Fibroblast of upper back skin (primary cell): ENCODE measurements at regions not wholly inside any gene's neighbourhood (a gene's known extent, or its start where the extent isn't known, plus 50 kb on each side); places are given as distances from the start of the nearest gene placed in this dataset.
A peak's percentile ranks its signal among the peaks of the same experiment; 100 is the strongest.

Experiments
- DNase-seq: peaks from one replicate; pipeline ENCODE4 v3.0.0-alpha.2; 2013

GRCh38 chr11:26201411-26201810 is 130.5 kb upstream of the ANO3 start:
- DNase-seq = peak; percentile 72

- no peak for DNase-seq
These were observed 129.2 kb upstream of the ANO3 start for GRCh38 chr11:26202754-26203153.

GRCh38 chr11:26204101-26204500 is 127.8 kb upstream of the ANO3 start:
- no peak for DNase-seq

GRCh38 chr11:26204839-26205238 is 127.1 kb upstream of the ANO3 start:
- no peak for DNase-seq

- no peak for DNase-seq
These were observed 112.5 kb upstream of the ANO3 start for GRCh38 chr11:26219183-26220117.

GRCh38 chr11:26225646-26226045 is 106.3 kb upstream of the ANO3 start:
- DNase-seq = no peak

- peak; percentile 87 for DNase-seq
These were observed 104.6 kb upstream of the ANO3 start for GRCh38 chr11:26227301-26227746.

GRCh38 chr11:26227883-26228502 is 103.9 kb upstream of the ANO3 start:
- DNase-seq = no peak

- DNase-seq = no peak
These were observed 103.2 kb upstream of the ANO3 start for GRCh38 chr11:26228778-26229177.

- peak; percentile 88 for DNase-seq
These were observed 102.7 kb upstream of the ANO3 start for GRCh38 chr11:26229257-26229656.

- DNase-seq = peak; percentile 56
These were observed 101.9 kb upstream of the ANO3 start for GRCh38 chr11:26229981-26230380.

- peak; percentile 93 for DNase-seq
These were observed 100.7 kb upstream of the ANO3 start for GRCh38 chr11:26231252-26231661.

GRCh38 chr11:26234451-26234850 is 97.5 kb upstream of the ANO3 start:
- DNase-seq = peak; percentile 53

GRCh38 chr11:26243426-26243825 is 88.5 kb upstream of the ANO3 start:
- peak; percentile 34 for DNase-seq

GRCh38 chr11:26244207-26244606 is 87.7 kb upstream of the ANO3 start:
- DNase-seq = no peak

GRCh38 chr11:26245046-26245445 is 86.9 kb upstream of the ANO3 start:
- peak; percentile 45 for DNase-seq

GRCh38 chr11:26247340-26247739 is 84.6 kb upstream of the ANO3 start:
- DNase-seq = peak; percentile 86

GRCh38 chr11:26248661-26249060 is 83.3 kb upstream of the ANO3 start:
- DNase-seq = no peak

GRCh38 chr11:26254378-26254777 is 77.6 kb upstream of the ANO3 start:
- no peak for DNase-seq

- DNase-seq = no peak
These were observed 68.2 kb upstream of the ANO3 start for GRCh38 chr11:26263769-26264168.

GRCh38 chr11:26264266-26264665 is 67.7 kb upstream of the ANO3 start:
- no peak for DNase-seq

GRCh38 chr11:26268980-26269660 is 62.8 kb upstream of the ANO3 start:
- DNase-seq = no peak

GRCh38 chr11:26271666-26272065 is 60.3 kb upstream of the ANO3 start:
- no peak for DNase-seq
